IMR-90 (cell line): ENCODE measurements at regions not wholly inside any gene's neighbourhood (a gene's known extent, or its start where the extent isn't known, plus 50 kb on each side); places are given as distances from the start of the nearest gene placed in this dataset.

Experiments
- ATAC-seq: fragments of 200-7000 bp; cut with Tn5 transposase; 2 replicates; pipeline ENCODE4 v1.9.1; 2020; ENCODE audit warnings: low read depth, mild to moderate bottlenecking, moderate library complexity
- BruUV-seq: library from RNA; stranded (reverse); fragments of 400-500 nt; replicated peaks from 2 replicates; lab custom pipeline; 2021; lab: Mats Ljungman, UMichigan
- CTCF ChIA-PET: fragments of 300-600 bp; formaldehyde crosslinking; extraction: SDS; loops from one replicate; lab custom pipeline; 2021; ENCODE audit warnings: antibody characterized with exemption; lab: Yijun Ruan, JAX
- POLR2A ChIA-PET: fragments of 300-600 bp; sonication (Branson Sonifier 250); formaldehyde crosslinking; loops from one replicate; lab custom pipeline; 2022; ENCODE audit warnings: antibody characterized with exemption; ENCODE audit not compliant: unreplicated experiment; lab: Charles Lee
- DNase-seq: peaks from one replicate; pipeline ENCODE4 v3.0.0; 2013
- H2AFZ ChIP-seq: replicated peaks from 2 replicates; pipeline ENCODE3; 2013; ENCODE audit warnings: low read length, mild to moderate bottlenecking; ENCODE audit not compliant: poor library complexity
- H2AK5ac ChIP-seq: 2 replicates; pipeline ENCODE4 v1.6.1; 2013; ENCODE audit warnings: low read depth, low read length, inconsistent platforms
- H2AK9ac ChIP-seq: replicated peaks from 2 replicates; pipeline ENCODE3; 2013; ENCODE audit warnings: mild to moderate bottlenecking, low read depth, low read length, moderate library complexity; ENCODE audit not compliant: poor library complexity
- H2BK120ac ChIP-seq: 2 replicates; pipeline ENCODE4 v1.6.1; 2013; ENCODE audit warnings: low read depth, low read length, inconsistent platforms
- H2BK15ac ChIP-seq: 3 replicates; pipeline ENCODE4 v1.6.1; 2013; ENCODE audit warnings: low read depth, low read length, inconsistent platforms
- H2BK20ac ChIP-seq: 2 replicates; pipeline ENCODE4 v1.6.1; 2013; ENCODE audit warnings: low read depth, mild to moderate bottlenecking, inconsistent platforms, low read length, moderate library complexity
- H2BK5ac ChIP-seq: 2 replicates; pipeline ENCODE4 v1.6.1; 2013; ENCODE audit warnings: mild to moderate bottlenecking, low read depth, low read length, inconsistent platforms; ENCODE audit not compliant: poor library complexity, severe bottlenecking
- H3K14ac ChIP-seq: replicated peaks from 2 replicates; pipeline ENCODE4 v1.6.1; 2013; ENCODE audit warnings: low read depth, low read length, inconsistent platforms
- H3K18ac ChIP-seq: 2 replicates; pipeline ENCODE4 v1.6.1; 2013; ENCODE audit warnings: low read depth, low read length, control low read depth
- H3K23ac ChIP-seq: 2 replicates; pipeline ENCODE4 v1.6.1; 2013; ENCODE audit warnings: low read depth, low read length, inconsistent platforms
- H3K27ac ChIP-seq: 2 replicates; pipeline ENCODE4 v1.5.1; 2013; ENCODE audit warnings: mild to moderate bottlenecking, control low read depth, low read length; ENCODE audit not compliant: insufficient read depth
- H3K27me3 ChIP-seq: 2 replicates; pipeline ENCODE4 v1.6.1; 2013; ENCODE audit warnings: low read length; ENCODE audit not compliant: control insufficient read depth, insufficient read depth
- H3K36me3 ChIP-seq: 2 replicates; pipeline ENCODE4 v1.6.1; 2013; ENCODE audit warnings: low read length, mixed read lengths; ENCODE audit not compliant: control insufficient read depth, insufficient read depth
- H3K4ac ChIP-seq: 2 replicates; pipeline ENCODE4 v1.6.1; 2013; ENCODE audit warnings: low read depth, low read length, inconsistent platforms
- H3K4me1 ChIP-seq: 2 replicates; pipeline ENCODE4 v1.6.1; 2013; ENCODE audit warnings: low read length, mixed read lengths; ENCODE audit not compliant: control insufficient read depth, insufficient read depth
- H3K4me2 ChIP-seq: 2 replicates; pipeline ENCODE4 v1.6.1; 2013; ENCODE audit warnings: low read depth, mild to moderate bottlenecking, control low read depth, low read length, moderate library complexity
- H3K4me3 ChIP-seq: 2 replicates; pipeline ENCODE4 v1.5.1; 2013; ENCODE audit warnings: low read depth, mild to moderate bottlenecking, control low read depth, low read length, moderate library complexity; ENCODE audit not compliant: insufficient read depth
- H3K56ac ChIP-seq: 2 replicates; pipeline ENCODE4 v1.6.1; 2013; ENCODE audit warnings: low read length, inconsistent platforms; ENCODE audit not compliant: insufficient read depth; ENCODE audit errors: extremely low read depth
- H3K79me1 ChIP-seq, 2 experiments: 2 replicates each; pipeline ENCODE4 v1.6.1; 2013; ENCODE audit warnings: low read length in 2 of 2, inconsistent platforms in 1 of 2, low read depth in 1 of 2
- H3K9ac ChIP-seq: 2 replicates; pipeline ENCODE4 v1.6.1; 2013; ENCODE audit warnings: low read depth, low read length, control low read depth
- H3K9me1 ChIP-seq: 2 replicates; pipeline ENCODE4 v1.6.1; 2013; ENCODE audit warnings: low read length, inconsistent platforms; ENCODE audit not compliant: insufficient read depth
- H3K9me3 ChIP-seq: 2 replicates; pipeline ENCODE4 v1.6.1; 2013; ENCODE audit warnings: low read length; ENCODE audit not compliant: control insufficient read depth, insufficient read depth
- H4K20me1 ChIP-seq: 2 replicates; pipeline ENCODE4 v1.6.1; 2013; ENCODE audit warnings: low read length, inconsistent platforms; ENCODE audit not compliant: insufficient read depth
- H4K5ac ChIP-seq: 2 replicates; pipeline ENCODE4 v1.6.1; 2013; ENCODE audit warnings: mild to moderate bottlenecking, low read depth, low read length, control low read depth
- H4K8ac ChIP-seq, 2 experiments: 2 replicates each; pipeline ENCODE4 v1.6.1; 2013; ENCODE audit warnings: low read depth in 2 of 2, low read length in 2 of 2, control low read depth in 1 of 2, inconsistent platforms in 1 of 2
- H4K91ac ChIP-seq: 2 replicates; pipeline ENCODE4 v1.6.1; 2013; ENCODE audit warnings: low read depth, low read length, inconsistent platforms; ENCODE audit not compliant: insufficient read depth
- MAFK ChIP-seq: IDR thresholded peaks from 2 replicates; pipeline ENCODE4 v1.6.1; 2012; ENCODE audit warnings: low read depth, low read length, improper control_type of control experiment
- MAZ ChIP-seq: IDR thresholded peaks from 2 replicates; pipeline ENCODE4 v1.6.1; 2012; ENCODE audit warnings: low read depth, mild to moderate bottlenecking, low read length, improper control_type of control experiment, moderate library complexity, borderline replicate concordance
- RCOR1 ChIP-seq: IDR thresholded peaks from 2 replicates; pipeline ENCODE4 v1.6.1; 2012; ENCODE audit warnings: mild to moderate bottlenecking, low read length, improper control_type of control experiment; ENCODE audit not compliant: insufficient replicate concordance
- WGBS, 2 experiments: methylation state at CpG; one replicate each; pipeline versions ENCODE4 v1.1.5 to v1.1.7; 2013; ENCODE audit warnings: missing lambda C conversion rate in 2 of 2; ENCODE audit not compliant: insufficient read length in 1 of 2; ENCODE audit errors: extremely low coverage in 2 of 2; 5-methylcytosine and 5-hydroxymethylcytosine counted together
- dilution Hi-C: fragments of 300-500 bp; cut with HindIII; formaldehyde crosslinking; loops from one replicate; pipeline ENCODE4 v1.14.3; 2018; ENCODE audit warnings: low sequenced_read_pairs; ENCODE audit not compliant: unreplicated experiment
- in situ Hi-C: fragments of 300-500 bp; cut with MboI; formaldehyde crosslinking; loops from 3 replicates; pipeline ENCODE4 v1.14.3; 2019; ENCODE audit warnings: low sequenced_read_pairs, inconsistent platforms, mixed read lengths
- intact Hi-C: fragments of 100-400 bp; cut with micrococcal nuclease; formaldehyde crosslinking; loops from 2 replicates; pipeline ENCODE4 v1.10.0; 2022

GRCh38 chr12:85625467-85625866, 210.7 kb downstream of the RASSF9 start:
- peak overlapping the region; percentile 87 for H2BK5ac ChIP-seq
- no peak overlapping the region for H3K4ac ChIP-seq
- H3K23ac ChIP-seq = no peak overlapping the region
- BruUV-seq = no TSS peak
- H4K91ac ChIP-seq = no peak overlapping the region
- no peak overlapping the region for H4K8ac ChIP-seq
- no peak overlapping the region for H3K4me3 ChIP-seq
- no peak overlapping the region for H2AK5ac ChIP-seq
- H3K4me1 ChIP-seq = peaks cover 6% of the 10 kb centered on the region
- no peak overlapping the region for H3K56ac ChIP-seq
- dilution Hi-C loops = no loop called here
- H3K14ac ChIP-seq = no peak overlapping the region
- H3K9me1 ChIP-seq = 0 out of 2 replicates have a peak, but pooled peaks cover 2% of the 10 kb centered on the region
- CTCF ChIA-PET = interaction anchor here (0.6 to 1.6 kb wide), 2 partner anchors 13 to 20 kb away, joined by 4 read pairs; no protein-coding TSS in a partner anchor
- H3K27me3 ChIP-seq = no peaks in the 10 kb centered on the region
- H4K20me1 ChIP-seq = no peaks in the 10 kb centered on the region
- no peak overlapping the region for H3K4me2 ChIP-seq
- H3K79me1 ChIP-seq = no peaks in the 10 kb centered on the region
- POLR2A ChIA-PET = no interaction called here
- no peaks in the 10 kb centered on the region for H3K36me3 ChIP-seq
- H2BK20ac ChIP-seq = no peak overlapping the region; the same call in 1 of the 2 replicates
- peak overlapping the region; percentile 54; the same call in 1 of the 2 replicates for H4K5ac ChIP-seq
- H3K9me3 ChIP-seq = no peaks in the 10 kb centered on the region
- peak overlapping the region; percentile 72; the same call in 1 of the 2 replicates for H2BK120ac ChIP-seq
- DNase-seq (no peak), ATAC-seq (no peak)
- no CpG with 5 or more reads among the region's 2 CpGs for WGBS, 2 experiments
- H3K9ac ChIP-seq = no peak overlapping the region
- H3K18ac ChIP-seq = no peak overlapping the region; the same call in 1 of the 2 replicates
- intact Hi-C loops = no loop called here
- no peak overlapping the region for H3K27ac ChIP-seq
- in situ Hi-C loops = no loop called here
- no peak overlapping the region for H2AFZ ChIP-seq
- TF ChIP-seq RCOR1 = no peak
- no peak for TF ChIP-seq MAZ
- peak; percentile 52; the same call in 1 of the 2 replicates for TF ChIP-seq MAFK
- H2AK9ac ChIP-seq = no peak overlapping the region
- H2BK15ac ChIP-seq = 0 out of 3 replicates have a peak overlapping the region, but pooled peaks have one; percentile 7
